Skeletal muscle tissue (tissue), 3 donors: ENCODE measurements at regions not wholly inside any gene's neighbourhood (a gene's known extent, or its start where the extent isn't known, plus 50 kb on each side); places are given as distances from the start of the nearest gene placed in this dataset.
"Not testable (repeated sequence)": the region's sequence is repeated elsewhere in the genome, so short reads cannot be mapped to it uniquely, and the experiment has no call there.

Source experiments
- H3K27ac ChIP-seq: one replicate; pipeline ENCODE4 v1.7.0; 2013; ENCODE audit warnings: mild to moderate bottlenecking, low read depth, low read length, inconsistent platforms
- H3K27me3 ChIP-seq, 3 donors: one replicate each; pipeline ENCODE4 v1.7.0; 2013; ENCODE audit warnings: low read length in 3 of 3; ENCODE audit not compliant: control insufficient read depth in 3 of 3, insufficient read depth in 3 of 3
- H3K36me3 ChIP-seq, 3 donors: one replicate each; pipeline ENCODE4 v1.7.0; 2013; ENCODE audit warnings: low read length in 3 of 3; ENCODE audit not compliant: control insufficient read depth in 3 of 3, insufficient read depth in 3 of 3
- H3K4me1 ChIP-seq, 3 donors: one replicate each; pipeline ENCODE4 v1.7.0; 2013; ENCODE audit warnings: low read length in 3 of 3, mild to moderate bottlenecking in 3 of 3; ENCODE audit not compliant: control insufficient read depth in 3 of 3, insufficient read depth in 3 of 3
- H3K4me3 ChIP-seq, 3 donors: one replicate each; pipeline ENCODE4 v1.7.0; 2013; ENCODE audit warnings: low read length in 3 of 3
- H3K9ac ChIP-seq, 3 donors: one replicate each; pipeline ENCODE4 v1.7.0; 2013; ENCODE audit warnings: low read length in 3 of 3, mild to moderate bottlenecking in 3 of 3, moderate library complexity in 2 of 3, low read depth in 1 of 3
- H3K9me3 ChIP-seq, 3 donors: one replicate each; pipeline ENCODE4 v1.7.0; 2013; ENCODE audit warnings: low read length in 3 of 3; ENCODE audit not compliant: control insufficient read depth in 3 of 3
- donor health status: Osteomylitis.

GRCh38 chr14:39592116-39592789 is 160.0 kb upstream of the FBXO33 start:
- no peaks in the 10 kb centered on the region for H3K9me3 ChIP-seq
- H3K4me1 ChIP-seq, result no peaks in the 10 kb centered on the region
- no peaks in the 10 kb centered on the region for H3K27me3 ChIP-seq
- H3K4me3 ChIP-seq, result no peak overlapping the region
- H3K27ac ChIP-seq, result no peak overlapping the region
- H3K36me3 ChIP-seq, result no peaks in the 10 kb centered on the region
- H3K9ac ChIP-seq, result no peak overlapping the region

GRCh38 chr14:39589882-39590281 is 157.6 kb upstream of the FBXO33 start:
- H3K9ac ChIP-seq, H3K27me3 ChIP-seq, H3K9me3 ChIP-seq, H3K36me3 ChIP-seq, H3K27ac ChIP-seq, H3K4me1 ChIP-seq, H3K4me3 ChIP-seq: not testable (repeated sequence)

GRCh38 chr14:39582028-39582654 is 149.9 kb upstream of the FBXO33 start:
- H3K4me1 ChIP-seq, result no peaks in the 10 kb centered on the region
- no peak overlapping the region for H3K4me3 ChIP-seq
- H3K27ac ChIP-seq, result no peak overlapping the region
- H3K9me3 ChIP-seq, result no peaks in the 10 kb centered on the region
- H3K9ac ChIP-seq, result no peak overlapping the region
- no peaks in the 10 kb centered on the region for H3K36me3 ChIP-seq
- H3K27me3 ChIP-seq, result no peaks in the 10 kb centered on the region

DNA sequence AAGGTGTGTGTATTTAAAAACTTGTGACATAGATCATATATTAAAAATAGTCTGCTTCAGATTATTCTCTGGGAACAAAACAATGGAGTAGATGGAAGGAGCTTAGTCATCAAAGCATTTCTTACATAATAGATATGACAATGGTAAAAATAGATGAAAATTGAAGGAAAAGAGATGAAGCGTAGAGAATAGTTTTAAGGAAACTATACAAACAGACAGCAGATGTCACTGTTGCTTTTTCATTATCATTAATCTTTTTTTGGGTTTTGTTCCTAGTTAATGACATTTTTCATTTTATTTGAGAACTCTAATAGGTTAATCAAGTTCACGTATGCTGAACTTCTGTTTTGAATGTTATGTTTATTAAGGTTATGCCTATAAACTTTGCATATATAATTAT is 149.2 kb upstream of the FBXO33 start:
- H3K27me3 ChIP-seq, result no peaks in the 10 kb centered on the region
- H3K9me3 ChIP-seq, result no peaks in the 10 kb centered on the region
- H3K9ac ChIP-seq, result no peak overlapping the region
- H3K27ac ChIP-seq, result no peak overlapping the region
- H3K4me1 ChIP-seq, result no peaks in the 10 kb centered on the region
- H3K4me3 ChIP-seq, result no peak overlapping the region
- H3K36me3 ChIP-seq, result no peaks in the 10 kb centered on the region

- Histone ChIP-seq H3K27me3 (no peaks in the 10 kb centered on the region), H3K27ac (no peak overlapping the region), H3K4me3 (no peak overlapping the region), H3K36me3 (no peaks in the 10 kb centered on the region), H3K4me1 (no peaks in the 10 kb centered on the region), H3K9me3 (no peaks in the 10 kb centered on the region), H3K9ac (no peak overlapping the region)
Observed at GRCh38 chr14:39580696-39581095, 148.5 kb upstream of the FBXO33 start.

DNA sequence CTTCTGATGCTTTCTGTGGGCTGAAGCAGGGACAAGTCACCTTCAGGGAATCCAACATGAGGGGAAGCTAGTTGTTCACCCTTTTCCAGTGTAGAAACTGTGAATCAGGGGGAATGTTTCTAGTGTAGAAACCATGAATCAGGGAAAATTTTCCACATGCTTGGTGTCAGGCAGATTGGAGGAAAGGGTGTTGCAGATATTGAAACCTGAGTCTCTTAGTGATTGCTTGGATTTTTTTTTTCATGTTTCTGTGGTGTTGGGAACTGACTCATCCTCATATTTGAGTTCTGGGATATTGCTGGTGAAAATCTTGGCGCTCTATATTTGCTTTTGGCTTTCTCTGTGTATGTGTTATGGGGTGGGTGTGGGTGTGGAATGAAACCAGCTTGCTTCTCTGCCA is 144.5 kb upstream of the FBXO33 start:
- Histone ChIP-seq H3K27ac (no peak overlapping the region), H3K9me3 (no peaks in the 10 kb centered on the region), H3K4me3 (no peak overlapping the region), H3K4me1 (no peaks in the 10 kb centered on the region), H3K27me3 (no peaks in the 10 kb centered on the region), H3K36me3 (no peaks in the 10 kb centered on the region), H3K9ac (no peak overlapping the region)

GRCh38 chr14:39576258-39576657 is 144.0 kb upstream of the FBXO33 start:
- Histone ChIP-seq H3K4me3 (no peak overlapping the region), H3K27me3 (no peaks in the 10 kb centered on the region), H3K27ac (no peak overlapping the region), H3K36me3 (no peaks in the 10 kb centered on the region), H3K4me1 (no peaks in the 10 kb centered on the region), H3K9ac (no peak overlapping the region), H3K9me3 (no peaks in the 10 kb centered on the region)

DNA sequence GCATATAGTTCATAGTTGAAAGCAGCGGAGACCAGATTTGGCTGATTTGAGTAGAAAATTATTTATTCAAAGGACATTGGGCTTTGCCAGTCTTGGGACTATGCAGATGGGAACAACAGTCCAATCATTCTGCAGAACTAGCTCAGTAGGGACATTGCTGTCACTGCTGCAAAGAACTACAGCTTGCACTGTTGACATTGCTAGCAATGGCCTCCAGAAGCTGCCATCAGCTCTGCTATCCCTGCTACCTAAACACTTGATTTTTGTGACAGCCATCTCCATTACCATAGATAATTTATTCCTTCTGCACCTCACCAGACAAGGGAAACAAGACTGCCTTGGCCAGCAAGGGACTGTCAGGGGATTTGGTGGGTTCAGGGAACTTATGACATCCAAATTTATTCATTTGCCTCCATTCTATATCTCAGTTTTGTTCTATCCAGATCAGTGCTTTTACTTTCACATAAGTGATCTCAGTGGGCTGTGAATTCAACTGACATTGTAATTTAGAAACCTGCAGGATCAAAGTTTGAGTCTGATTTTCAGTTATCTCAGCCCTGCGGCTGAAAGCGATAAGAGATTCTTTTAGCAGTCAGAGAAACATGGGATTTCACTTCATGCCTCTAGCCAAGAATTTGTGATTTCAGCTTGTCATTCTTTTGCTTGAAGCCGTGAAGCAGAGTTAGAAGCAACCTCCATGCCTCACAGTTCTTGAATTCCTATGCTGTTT is 136.7 kb upstream of the FBXO33 start:
- Histone ChIP-seq H3K9ac (no peak overlapping the region), H3K9me3 (no peaks in the 10 kb centered on the region), H3K4me1 (no peaks in the 10 kb centered on the region), H3K4me3 (no peak overlapping the region), H3K36me3 (no peaks in the 10 kb centered on the region), H3K27me3 (no peaks in the 10 kb centered on the region), H3K27ac (no peak overlapping the region)

- Histone ChIP-seq H3K27me3 (no peaks in the 10 kb centered on the region), H3K27ac (no peak overlapping the region), H3K4me1 (no peaks in the 10 kb centered on the region), H3K36me3 (no peaks in the 10 kb centered on the region), H3K4me3 (no peak overlapping the region), H3K9me3 (no peaks in the 10 kb centered on the region), H3K9ac (no peak overlapping the region)
Observed at GRCh38 chr14:39566795-39567194, 134.6 kb upstream of the FBXO33 start.

DNA sequence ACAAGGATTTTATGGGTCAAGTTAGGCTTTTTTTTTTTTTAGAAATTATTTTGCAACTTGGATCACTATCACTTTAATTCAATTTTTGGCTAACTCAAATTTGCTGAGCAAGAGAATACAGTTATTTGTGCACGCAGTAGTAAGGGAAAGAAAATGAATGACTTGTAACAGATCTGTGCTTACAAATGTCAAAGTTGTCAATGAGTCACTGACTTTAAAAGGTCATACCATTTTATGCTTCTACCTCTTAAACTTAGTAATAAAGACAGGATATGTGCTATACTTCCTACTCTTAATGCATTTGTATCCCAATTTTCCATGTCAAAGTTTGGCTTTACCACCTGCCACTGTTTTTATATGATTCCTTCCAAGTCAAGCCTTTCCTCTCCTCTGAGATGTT is 131.1 kb upstream of the FBXO33 start:
- no peak overlapping the region for H3K9ac ChIP-seq
- H3K4me1 ChIP-seq, result no peaks in the 10 kb centered on the region
- no peaks in the 10 kb centered on the region for H3K27me3 ChIP-seq
- no peak overlapping the region for H3K4me3 ChIP-seq
- H3K9me3 ChIP-seq, result no peaks in the 10 kb centered on the region
- no peaks in the 10 kb centered on the region for H3K36me3 ChIP-seq
- no peak overlapping the region for H3K27ac ChIP-seq
